ENCODE measurements at regions not wholly inside any gene's neighbourhood (a gene's known extent, or its start where the extent isn't known, plus 50 kb on each side); places are given as distances from the start of the nearest gene placed in this dataset.

DNA sequence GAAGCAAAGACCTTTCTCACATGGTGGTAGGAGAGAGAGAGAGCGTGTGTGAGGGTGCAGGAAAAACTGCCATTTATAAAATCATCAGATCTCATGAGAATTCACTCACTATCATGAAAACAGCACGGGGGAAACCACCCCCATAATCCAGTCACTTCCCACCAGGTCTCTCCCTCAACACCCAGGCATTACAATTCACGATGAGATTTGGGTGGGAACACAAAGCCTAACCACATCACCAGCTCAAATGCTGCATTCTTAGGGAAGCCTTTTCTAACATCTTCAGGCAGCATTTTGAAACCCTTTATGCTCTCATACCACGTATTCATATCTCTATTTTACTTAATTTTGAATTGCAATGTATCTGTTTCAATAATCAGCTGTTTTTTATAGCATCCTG is 165.9 kb downstream of the TMTC3 start:
- TF ChIP-seq CTCF (IDR thresholded peaks at IDR 0.05) (no peak), EZH2 (IDR thresholded peaks at IDR 0.05) (no peak), EZH2phosphoT487 (IDR thresholded peaks at IDR 0.05) (no peak)
